Gastroesophageal sphincter (tissue), 3 donors: ENCODE measurements at regions not wholly inside any gene's neighbourhood (a gene's known extent, or its start where the extent isn't known, plus 50 kb on each side); places are given as distances from the start of the nearest gene placed in this dataset.

ENCODE experiments used
- EP300 ChIP-seq: sonication (generic); formaldehyde crosslinking; IDR thresholded peaks from one replicate; pipeline ENCODE4 v1.6.1; 2017; ENCODE audit warnings: antibody characterized with exemption, mild to moderate bottlenecking
- POLR2A ChIP-seq, 2 donors: fragments of 450-650 bp; IDR thresholded peaks; one replicate each; pipeline ENCODE4 v1.6.1; 2017; ENCODE audit warnings: antibody characterized with exemption in 2 of 2, mild to moderate bottlenecking in 2 of 2, moderate library complexity in 1 of 2
- POLR2AphosphoS5 ChIP-seq: sonication (generic); formaldehyde crosslinking; IDR thresholded peaks from one replicate; pipeline ENCODE4 v1.6.1; 2017; ENCODE audit warnings: antibody characterized with exemption
- TF ChIP-seq, protein P1 (sequence below), 4 experiments: fragments of 200-600 bp in 2 of 4; fragments of 450-650 bp in 2 of 4; sonication (generic) in 1 of 4; IDR thresholded peaks; one replicate each; pipeline ENCODE4 v1.5.1; 2017 to 2019; ENCODE audit warnings: antibody characterized with exemption in 4 of 4, mild to moderate bottlenecking in 2 of 4, moderate library complexity in 2 of 4

- TF ChIP-seq, protein P1, sequence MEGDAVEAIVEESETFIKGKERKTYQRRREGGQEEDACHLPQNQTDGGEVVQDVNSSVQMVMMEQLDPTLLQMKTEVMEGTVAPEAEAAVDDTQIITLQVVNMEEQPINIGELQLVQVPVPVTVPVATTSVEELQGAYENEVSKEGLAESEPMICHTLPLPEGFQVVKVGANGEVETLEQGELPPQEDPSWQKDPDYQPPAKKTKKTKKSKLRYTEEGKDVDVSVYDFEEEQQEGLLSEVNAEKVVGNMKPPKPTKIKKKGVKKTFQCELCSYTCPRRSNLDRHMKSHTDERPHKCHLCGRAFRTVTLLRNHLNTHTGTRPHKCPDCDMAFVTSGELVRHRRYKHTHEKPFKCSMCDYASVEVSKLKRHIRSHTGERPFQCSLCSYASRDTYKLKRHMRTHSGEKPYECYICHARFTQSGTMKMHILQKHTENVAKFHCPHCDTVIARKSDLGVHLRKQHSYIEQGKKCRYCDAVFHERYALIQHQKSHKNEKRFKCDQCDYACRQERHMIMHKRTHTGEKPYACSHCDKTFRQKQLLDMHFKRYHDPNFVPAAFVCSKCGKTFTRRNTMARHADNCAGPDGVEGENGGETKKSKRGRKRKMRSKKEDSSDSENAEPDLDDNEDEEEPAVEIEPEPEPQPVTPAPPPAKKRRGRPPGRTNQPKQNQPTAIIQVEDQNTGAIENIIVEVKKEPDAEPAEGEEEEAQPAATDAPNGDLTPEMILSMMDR (IDR thresholded peaks at IDR 0.05): no peak
- TF ChIP-seq POLR2AphosphoS5: no peak
- no peak for TF ChIP-seq POLR2A (IDR thresholded peaks at IDR 0.05)
- TF ChIP-seq EP300: no peak
These were observed 60.4 kb downstream of the FOXI2 start for GRCh38 chr10:127797339-127797738.
